ENCODE measurements at regions not wholly inside any gene's neighbourhood (a gene's known extent, or its start where the extent isn't known, plus 50 kb on each side); places are given as distances from the start of the nearest gene placed in this dataset.

DNA sequence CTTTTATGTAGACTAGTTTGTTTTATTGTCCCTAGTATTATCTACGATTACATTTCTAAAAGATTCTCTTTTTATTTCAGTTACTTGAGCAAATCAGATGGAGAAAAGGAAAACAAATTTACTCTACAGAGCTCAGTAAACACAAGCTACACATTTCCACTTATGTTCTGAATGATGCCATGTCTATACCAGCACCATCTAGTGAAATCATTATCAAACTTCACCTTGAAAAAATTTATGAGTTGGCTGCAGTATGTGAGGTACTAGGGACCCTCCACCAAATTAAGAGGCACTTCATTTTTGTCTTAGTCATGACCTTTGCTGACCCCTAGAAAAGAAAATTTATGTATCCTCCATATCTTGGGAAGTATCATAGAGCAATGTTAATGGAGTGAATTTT, 827.4 kb downstream of the SI start:
- TF ChIP-seq, protein P1, sequence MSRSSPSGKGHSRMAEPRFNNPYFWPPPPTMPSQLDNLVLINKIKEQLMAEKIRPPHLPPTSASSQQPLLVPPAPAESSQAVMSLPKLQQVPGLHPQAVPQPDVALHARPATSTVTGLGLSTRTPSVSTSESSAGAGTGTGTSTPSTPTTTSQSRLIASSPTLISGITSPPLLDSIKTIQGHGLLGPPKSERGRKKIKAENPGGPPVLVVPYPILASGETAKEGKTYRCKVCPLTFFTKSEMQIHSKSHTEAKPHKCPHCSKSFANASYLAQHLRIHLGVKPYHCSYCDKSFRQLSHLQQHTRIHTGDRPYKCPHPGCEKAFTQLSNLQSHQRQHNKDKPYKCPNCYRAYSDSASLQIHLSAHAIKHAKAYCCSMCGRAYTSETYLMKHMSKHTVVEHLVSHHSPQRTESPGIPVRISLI (tag by site-specific recombination; IDR thresholded peaks at IDR 0.05), result no peak
- no peak for TF ChIP-seq ZNF629 (tag by site-specific recombination; IDR thresholded peaks at IDR 0.05)
- TF ChIP-seq ZNF140 (tag by site-specific recombination; IDR thresholded peaks at IDR 0.05), result no peak
- no peak for TF ChIP-seq SP3 (tag by site-specific recombination; IDR thresholded peaks at IDR 0.05)
- no peak for TF ChIP-seq ZNF404 (tag by site-specific recombination; IDR thresholded peaks at IDR 0.05)
- no peak for TF ChIP-seq SCRT1 (tag by site-specific recombination; IDR thresholded peaks at IDR 0.05; ENCODE audit: borderline replicate concordance)
- no peak for TF ChIP-seq ZFP37 (tag by site-specific recombination; IDR thresholded peaks at IDR 0.05)
- TF ChIP-seq, protein P2, sequence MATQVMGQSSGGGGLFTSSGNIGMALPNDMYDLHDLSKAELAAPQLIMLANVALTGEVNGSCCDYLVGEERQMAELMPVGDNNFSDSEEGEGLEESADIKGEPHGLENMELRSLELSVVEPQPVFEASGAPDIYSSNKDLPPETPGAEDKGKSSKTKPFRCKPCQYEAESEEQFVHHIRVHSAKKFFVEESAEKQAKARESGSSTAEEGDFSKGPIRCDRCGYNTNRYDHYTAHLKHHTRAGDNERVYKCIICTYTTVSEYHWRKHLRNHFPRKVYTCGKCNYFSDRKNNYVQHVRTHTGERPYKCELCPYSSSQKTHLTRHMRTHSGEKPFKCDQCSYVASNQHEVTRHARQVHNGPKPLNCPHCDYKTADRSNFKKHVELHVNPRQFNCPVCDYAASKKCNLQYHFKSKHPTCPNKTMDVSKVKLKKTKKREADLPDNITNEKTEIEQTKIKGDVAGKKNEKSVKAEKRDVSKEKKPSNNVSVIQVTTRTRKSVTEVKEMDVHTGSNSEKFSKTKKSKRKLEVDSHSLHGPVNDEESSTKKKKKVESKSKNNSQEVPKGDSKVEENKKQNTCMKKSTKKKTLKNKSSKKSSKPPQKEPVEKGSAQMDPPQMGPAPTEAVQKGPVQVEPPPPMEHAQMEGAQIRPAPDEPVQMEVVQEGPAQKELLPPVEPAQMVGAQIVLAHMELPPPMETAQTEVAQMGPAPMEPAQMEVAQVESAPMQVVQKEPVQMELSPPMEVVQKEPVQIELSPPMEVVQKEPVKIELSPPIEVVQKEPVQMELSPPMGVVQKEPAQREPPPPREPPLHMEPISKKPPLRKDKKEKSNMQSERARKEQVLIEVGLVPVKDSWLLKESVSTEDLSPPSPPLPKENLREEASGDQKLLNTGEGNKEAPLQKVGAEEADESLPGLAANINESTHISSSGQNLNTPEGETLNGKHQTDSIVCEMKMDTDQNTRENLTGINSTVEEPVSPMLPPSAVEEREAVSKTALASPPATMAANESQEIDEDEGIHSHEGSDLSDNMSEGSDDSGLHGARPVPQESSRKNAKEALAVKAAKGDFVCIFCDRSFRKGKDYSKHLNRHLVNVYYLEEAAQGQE (tag by site-specific recombination; IDR thresholded peaks at IDR 0.05), result no peak
- no peak for TF ChIP-seq ZSCAN4 (tag by site-specific recombination; IDR thresholded peaks at IDR 0.05)
- no peak for TF ChIP-seq ZNF510 (tag by site-specific recombination; IDR thresholded peaks at IDR 0.05; ENCODE audit: insufficient replicate concordance)
- TF ChIP-seq ZNF114 (tag by site-specific recombination; IDR thresholded peaks at IDR 0.05), result no peak
- TF ChIP-seq ZNF768 (tag by site-specific recombination; IDR thresholded peaks at IDR 0.05), result no peak
- TF ChIP-seq MZF1 (tag by site-specific recombination; IDR thresholded peaks at IDR 0.05; ENCODE audit: borderline replicate concordance), result no peak
- TF ChIP-seq ZNF23 (tag by site-specific recombination; IDR thresholded peaks at IDR 0.05; ENCODE audit: borderline replicate concordance), result no peak
- TF ChIP-seq ZNF138 (tag by site-specific recombination; IDR thresholded peaks at IDR 0.05; ENCODE audit: borderline replicate concordance), result no peak
- TF ChIP-seq ZBTB17 (tag by site-specific recombination; IDR thresholded peaks at IDR 0.05), result no peak
- no peak for TF ChIP-seq ZNF350 (tag by site-specific recombination; IDR thresholded peaks at IDR 0.05)
- no peak for TF ChIP-seq ZNF585B (tag by site-specific recombination; IDR thresholded peaks at IDR 0.05)
- POLR2A ChIA-PET, result no interaction called here
- H3K4me1 ChIP-seq (ENCODE audit: control insufficient read depth, insufficient read depth, low read length), result no peaks in the 10 kb centered on the region
- H3K9me3 ChIP-seq (ENCODE audit: control insufficient read depth, insufficient read depth, low read depth, low read length), result no peaks in the 10 kb centered on the region
- H3K36me3 ChIP-seq (ENCODE audit: control insufficient read depth in 2 of 2, insufficient read depth in 1 of 2, low read length in 2 of 2), result no peaks in the 10 kb centered on the region
- no peak overlapping the region for H3K27ac ChIP-seq (ENCODE audit: extremely low read depth, low read depth, low read length)
- CTCF ChIA-PET, result interaction anchor here (1.2 kb wide), 2 partner anchors 10 to 112 kb away, joined by 3 to 4 read pairs; no protein-coding TSS in a partner anchor
- H3K4me3 ChIP-seq (ENCODE audit: low read depth, low read length), result no peak overlapping the region

- no peaks in the 10 kb centered on the region for H3K4me1 ChIP-seq (ENCODE audit: control insufficient read depth, insufficient read depth, low read length)
- ChIA-PET POLR2A (no interaction called here), CTCF (no interaction called here)
- no peaks in the 10 kb centered on the region for H3K9me3 ChIP-seq (ENCODE audit: control insufficient read depth, insufficient read depth, low read depth, low read length)
- no peaks in the 10 kb centered on the region for H3K36me3 ChIP-seq (ENCODE audit: control insufficient read depth in 2 of 2, insufficient read depth in 1 of 2, low read length in 2 of 2)
- TF ChIP-seq SCRT1 (tag by site-specific recombination; IDR thresholded peaks at IDR 0.05; ENCODE audit: borderline replicate concordance), result no peak
- TF ChIP-seq SALL2 (tag by site-specific recombination; IDR thresholded peaks at IDR 0.05; ENCODE audit: borderline replicate concordance), result no peak
- TF ChIP-seq MEIS1 (CRISPR knock-in tag; IDR thresholded peaks at IDR 0.05; ENCODE audit: borderline replicate concordance), result no peak
- no peak overlapping the region for H3K4me3 ChIP-seq (ENCODE audit: low read depth, low read length)
- H3K27ac ChIP-seq (ENCODE audit: extremely low read depth, low read depth, low read length), result no peak overlapping the region
These were observed 841.4 kb downstream of the SI start for GRCh38 chr3:164236851-164237250.

Measured in HEK293 (cell line).